GM19099 (cell line): ENCODE measurements at regions not wholly inside any gene's neighbourhood (a gene's known extent, or its start where the extent isn't known, plus 50 kb on each side); places are given as distances from the start of the nearest gene placed in this dataset.

ENCODE experiments used
- POLR2A ChIP-seq: IDR thresholded peaks from 3 replicates; pipeline ENCODE4 v1.6.1; 2011; ENCODE audit warnings: low read depth; ENCODE audit not compliant: insufficient read length; ENCODE audit errors: extremely low read depth

GRCh38 chr2:2715036-2715818 lies 384.2 kb upstream of the MYT1L start:
- TF ChIP-seq POLR2A = no peak

DNA sequence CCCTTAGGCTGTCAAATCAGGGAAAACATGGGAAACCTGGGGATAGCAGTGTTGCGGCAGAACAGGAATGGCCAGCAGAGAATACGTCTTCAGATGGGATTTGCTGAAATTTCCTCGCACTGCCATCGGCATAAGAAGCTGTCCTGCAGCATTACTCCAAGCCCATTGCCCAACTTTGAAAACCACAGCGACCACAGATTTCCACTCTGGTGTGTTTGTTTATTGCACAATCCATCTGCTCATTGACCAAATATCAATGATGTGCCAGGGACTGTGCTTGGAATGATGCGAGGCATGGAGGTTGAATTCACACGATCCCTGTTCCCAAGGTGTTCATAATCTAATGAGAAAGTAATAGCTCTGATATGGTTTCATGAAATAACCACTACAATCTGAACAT lies 383.3 kb upstream of the MYT1L start:
- no peak for TF ChIP-seq POLR2A

- no peak for TF ChIP-seq POLR2A
These were observed 378.3 kb upstream of the MYT1L start for GRCh38 chr2:2709431-2709770.

- TF ChIP-seq POLR2A = no peak
These were observed 377.7 kb upstream of the MYT1L start for GRCh38 chr2:2708575-2709430.

DNA sequence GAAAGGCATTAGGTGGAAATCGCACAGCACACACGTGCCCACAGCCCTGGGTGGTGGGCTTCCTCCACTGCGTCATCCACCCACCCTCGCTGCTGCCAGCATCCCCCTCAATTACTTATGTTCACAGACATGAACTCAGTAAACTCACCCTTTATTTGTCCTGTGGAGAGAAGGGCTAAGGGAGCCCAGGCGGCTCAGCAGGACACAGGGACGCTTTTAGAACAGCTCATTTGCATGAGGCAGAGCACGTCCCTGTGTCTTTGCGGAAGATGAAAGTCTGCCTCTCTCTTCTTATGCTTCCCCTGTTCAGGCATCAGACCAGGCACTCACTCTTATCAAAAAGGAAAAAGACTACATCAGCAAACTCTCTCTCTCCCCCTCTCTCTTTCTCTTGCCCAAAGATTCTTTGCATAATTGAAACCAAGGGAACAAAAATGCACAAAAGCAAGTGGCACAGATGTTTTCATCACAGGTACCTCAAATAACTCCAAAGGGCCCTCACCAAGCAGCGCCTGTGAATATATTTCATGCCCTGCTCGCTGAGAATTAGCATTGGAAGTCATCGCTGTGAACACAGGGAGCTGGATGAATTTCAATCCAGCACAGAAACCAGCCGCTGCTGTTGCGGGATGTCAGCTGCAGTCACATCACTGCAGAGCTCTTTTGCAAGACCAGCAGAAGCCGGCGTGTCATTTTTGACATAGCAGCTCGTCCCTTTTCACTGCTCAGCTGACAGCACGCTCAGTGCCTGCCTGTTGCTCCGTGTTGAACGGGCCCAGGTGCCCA lies 376.3 kb upstream of the MYT1L start:
- TF ChIP-seq POLR2A = no peak

- no peak for TF ChIP-seq POLR2A
These were observed 375.2 kb upstream of the MYT1L start for GRCh38 chr2:2706306-2706705.

- no peak for TF ChIP-seq POLR2A
These were observed 374.8 kb upstream of the MYT1L start for GRCh38 chr2:2705871-2706270.

DNA sequence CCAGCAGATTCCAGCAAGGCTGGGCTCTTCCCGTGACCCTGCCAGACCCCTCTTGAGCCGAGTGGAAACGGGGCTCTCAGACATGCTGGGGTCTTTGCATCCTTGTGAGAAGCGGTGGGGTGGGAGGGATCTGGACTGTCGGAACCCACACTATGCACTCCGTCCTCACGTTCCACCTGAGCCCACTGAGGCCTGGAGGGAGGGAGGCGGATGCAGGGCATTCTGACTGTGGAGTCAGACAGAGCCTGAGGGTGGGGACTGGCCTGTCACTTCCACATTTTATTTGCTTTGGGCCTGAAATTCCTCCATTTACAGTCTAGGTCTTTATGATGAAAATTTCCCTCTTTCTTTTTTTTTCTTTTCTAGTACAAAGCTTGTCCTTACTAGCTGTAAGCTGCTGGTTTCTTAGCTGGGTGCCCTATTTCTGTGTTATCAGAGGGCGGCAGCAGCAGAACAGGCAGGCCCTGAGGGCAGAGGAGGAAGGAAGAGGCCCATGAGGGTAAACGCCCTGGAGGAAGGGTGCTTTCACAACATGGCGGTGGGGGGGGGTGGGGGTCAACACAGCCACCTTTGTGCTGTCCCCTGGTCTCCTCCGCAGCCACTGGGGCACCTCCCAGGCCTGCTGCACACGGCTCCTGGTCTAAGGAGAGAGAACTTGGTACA lies 373.5 kb upstream of the MYT1L start:
- TF ChIP-seq POLR2A = no peak

GRCh38 chr2:2703762-2704427 lies 372.8 kb upstream of the MYT1L start:
- TF ChIP-seq POLR2A = no peak

GRCh38 chr2:2703172-2703571 lies 372.1 kb upstream of the MYT1L start:
- no peak for TF ChIP-seq POLR2A

DNA sequence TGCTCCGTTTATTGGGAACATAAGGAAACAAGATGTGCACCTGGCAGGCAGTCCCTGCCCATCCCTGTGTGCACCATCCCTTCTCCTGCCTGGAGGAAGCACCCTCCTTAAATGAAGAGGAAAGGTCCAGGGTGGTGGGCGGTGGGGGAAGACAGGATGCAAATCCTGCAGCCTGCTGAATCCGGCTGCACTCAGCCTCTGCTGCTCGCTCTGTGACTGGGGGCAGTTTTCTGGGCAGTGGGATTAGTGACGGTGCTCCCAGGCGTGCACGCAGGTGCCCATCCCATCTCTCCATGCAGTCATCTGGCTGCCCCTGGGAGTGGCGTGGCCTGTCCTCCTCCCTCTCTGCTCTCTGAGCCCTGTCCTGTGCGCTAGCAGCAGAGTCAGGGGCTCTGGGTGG lies 371.3 kb upstream of the MYT1L start:
- TF ChIP-seq POLR2A = no peak

DNA sequence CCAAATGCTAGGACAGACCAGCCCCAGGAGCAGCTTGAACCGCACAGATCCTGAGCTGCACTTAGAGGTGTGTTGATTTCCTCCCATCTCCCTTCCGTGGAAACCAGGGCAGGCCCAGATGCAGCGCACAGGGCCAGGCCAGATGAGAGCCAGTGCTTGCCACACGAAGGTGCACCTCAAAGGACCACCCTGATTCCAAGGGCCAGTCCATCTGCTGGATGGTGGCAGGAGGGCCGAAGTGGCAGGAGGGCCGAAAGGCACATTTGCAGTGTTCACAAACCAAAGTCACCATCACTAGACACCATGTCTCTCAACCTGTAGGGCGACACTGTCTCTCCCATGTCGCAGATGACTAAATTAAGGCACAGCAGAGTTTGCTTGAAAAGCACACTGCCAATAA lies 370.7 kb upstream of the MYT1L start:
- TF ChIP-seq POLR2A = no peak

DNA sequence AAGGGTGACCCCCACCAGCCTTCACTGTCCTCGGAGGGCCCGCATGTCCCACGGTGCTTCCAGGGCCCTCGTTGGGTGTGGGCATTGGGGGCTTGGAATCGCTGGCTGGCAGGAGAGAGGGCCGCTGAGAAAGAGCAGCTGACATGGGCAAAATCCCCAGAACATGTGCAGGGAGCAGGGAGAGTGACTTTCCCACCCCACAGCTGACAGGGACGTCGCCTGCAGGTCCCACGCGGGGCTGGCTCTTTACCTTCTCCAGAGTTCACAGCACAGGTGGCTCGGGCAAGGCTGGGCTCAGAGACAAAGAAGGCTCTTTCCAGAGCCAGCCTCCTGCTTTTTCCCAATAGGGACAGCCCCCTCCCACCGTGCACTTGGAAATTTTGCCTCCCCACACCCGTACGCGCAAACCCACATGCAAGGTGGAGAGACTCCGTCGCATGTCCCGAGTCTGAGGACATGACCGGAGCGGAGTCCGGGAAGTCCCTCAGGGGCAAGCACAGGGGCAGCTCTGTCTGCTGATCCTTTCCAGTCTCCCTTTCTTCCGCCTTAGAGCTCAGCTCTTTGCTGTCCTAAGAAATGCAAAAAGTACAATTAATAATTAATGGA lies 370.2 kb upstream of the MYT1L start:
- TF ChIP-seq POLR2A = no peak

DNA sequence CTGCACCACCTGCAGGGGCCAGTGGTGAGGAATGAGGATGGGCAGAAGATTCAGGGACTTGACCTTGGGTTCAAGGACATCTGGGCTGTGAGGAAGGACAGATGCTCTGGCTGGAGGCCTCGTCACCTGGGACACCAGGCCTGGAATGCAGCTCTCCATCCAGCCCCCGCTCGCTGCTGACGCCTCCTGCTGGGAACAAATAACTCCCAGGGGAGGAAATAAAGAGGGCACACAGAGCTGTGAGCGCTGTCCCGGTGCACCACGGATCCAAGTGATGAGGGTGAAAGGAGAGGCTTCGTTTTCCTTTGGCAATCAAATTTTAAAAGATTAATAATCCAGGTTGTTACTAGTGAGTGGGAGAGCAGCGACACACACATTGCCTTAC lies 368.0 kb upstream of the MYT1L start:
- TF ChIP-seq POLR2A = no peak
